H1 (cell line): ENCODE measurements at regions not wholly inside any gene's neighbourhood (a gene's known extent, or its start where the extent isn't known, plus 50 kb on each side); places are given as distances from the start of the nearest gene placed in this dataset.

Experiments
- MAX ChIP-seq: IDR thresholded peaks from 2 replicates; pipeline ENCODE4 v1.6.1; 2012; ENCODE audit warnings: inconsistent platforms
- SAP30 ChIP-seq: fragments of 300-600 bp; sonication (generic); IDR thresholded peaks from 2 replicates; pipeline ENCODE4 v1.7.1; 2012; ENCODE audit warnings: low read length, moderate library complexity, mild to moderate bottlenecking, inconsistent platforms; ENCODE audit not compliant: insufficient read depth, insufficient replicate concordance

- TF ChIP-seq SAP30 (no peak), MAX (no peak)
These were observed 217.3 kb downstream of the SPANXN1 start (continued) for GRCh38 chrX:145464650-145465049.
